Spleen (tissue), 11 donors: ENCODE measurements at regions not wholly inside any gene's neighbourhood (a gene's known extent, or its start where the extent isn't known, plus 50 kb on each side); places are given as distances from the start of the nearest gene placed in this dataset.

Experiments used
- DNase-seq: peaks from one replicate; pipeline ENCODE4 v3.0.0-alpha.2; 2020
- H3K27ac ChIP-seq, 8 donors: fragments of 200-600 bp; sonication (generic) in 7 of 8; 1 replicate in 4 of 8; 2 replicates in 4 of 8; pipeline versions ENCODE4 v1.5.0 to v1.8.0; 2016 to 2021; ENCODE audit warnings: inconsistent platforms in 4 of 8, mild to moderate bottlenecking in 4 of 8, moderate library complexity in 1 of 8
- H3K27me3 ChIP-seq, 7 donors: fragments of 200-600 bp; sonication (generic) in 6 of 7; replicated peaks in 1 of 7; 1 replicate in 4 of 7; 2 replicates in 3 of 7; pipeline versions ENCODE4 v1.5.0 to v1.8.0; 2016 to 2021; ENCODE audit warnings: inconsistent platforms in 3 of 7, mild to moderate bottlenecking in 1 of 7
- H3K36me3 ChIP-seq, 6 donors: fragments of 200-600 bp; sonication (generic) in 5 of 6; 1 replicate in 4 of 6; 2 replicates in 2 of 6; pipeline versions ENCODE4 v1.5.0 to v1.8.0; 2016 to 2021; ENCODE audit warnings: inconsistent platforms in 2 of 6
- H3K4me1 ChIP-seq, 6 donors: fragments of 200-600 bp; sonication (generic) in 5 of 6; 1 replicate in 3 of 6; 2 replicates in 3 of 6; pipeline versions ENCODE4 v1.5.0 to v1.8.0; 2016 to 2021; ENCODE audit warnings: inconsistent platforms in 3 of 6
- H3K4me3 ChIP-seq, 8 donors: fragments of 200-600 bp; sonication (generic) in 7 of 8; 1 replicate in 4 of 8; 2 replicates in 4 of 8; pipeline versions ENCODE4 v1.5.0 to v1.8.0; 2016 to 2021; ENCODE audit warnings: inconsistent platforms in 4 of 8, mild to moderate bottlenecking in 4 of 8, moderate library complexity in 2 of 8
- H3K9me3 ChIP-seq, 8 donors: fragments of 200-600 bp; sonication (generic) in 7 of 8; 1 replicate in 4 of 8; 2 replicates in 4 of 8; pipeline versions ENCODE4 v1.5.0 to v1.8.0; 2016 to 2021; ENCODE audit warnings: inconsistent platforms in 4 of 8
- CTCF ChIP-seq, 11 experiments: fragments of 200-600 bp in 7 of 11; fragments of 450-650 bp in 4 of 11; sonication (generic) in 4 of 11; IDR thresholded peaks in 8 of 11; conservative IDR thresholded peaks in 3 of 11; 1 replicate in 7 of 11; 2 replicates in 4 of 11; pipeline versions ENCODE4 v1.4.0 to v1.8.0; 2016 to 2021; ENCODE audit warnings: antibody characterized with exemption in 11 of 11, inconsistent platforms in 4 of 11, mild to moderate bottlenecking in 1 of 11
- POLR2A ChIP-seq, 3 donors: fragments of 450-650 bp; IDR thresholded peaks; one replicate each; pipeline ENCODE4 v1.5.1; 2017; ENCODE audit warnings: antibody characterized with exemption in 3 of 3, mild to moderate bottlenecking in 1 of 3
- POLR2AphosphoS5 ChIP-seq, 3 donors: sonication (generic); formaldehyde crosslinking; IDR thresholded peaks; one replicate each; pipeline ENCODE4 v1.5.1; 2017; ENCODE audit warnings: antibody characterized with exemption in 3 of 3
- WGBS, 5 donors: extraction: QIAGEN DNeasy Blood & Tissue Kit in 3 of 5; methylation state at CpG; one replicate each; pipeline versions ENCODE4 v1.1.5 to v1.1.7; 2013 to 2018; 5-methylcytosine and 5-hydroxymethylcytosine counted together
- intact Hi-C: fragments of 100-400 bp; cut with DNase I; formaldehyde crosslinking; loops from one replicate; pipeline ENCODE4 v1.15.0; 2023; ENCODE audit warnings: low total_unique reads
- donor health status: healthy with polysubstance abuse.
- donor health status: DM: no; HTN: no; CAD: no; lungs with moderate emphysema.
- donor health status: DM: no; HTN: no; CAD: no.
- donor health status: Bipolar disorder and iron deficiency.
- donor health status: healthy.
- donor health status: DM: no; HTN: no; CAD: no.
- donor health status: DM: yes; HTN: yes; CAD: no.

- peaks cover 0 to 10% (median 0%) of the 10 kb centered on the region in 7 donors for H3K27me3 ChIP-seq
- WGBS, 5 donors = 93 to 97% (median 94%) methylated on average over 2 of the region's 2 CpGs
- intact Hi-C loops = no loop called here
- no peak overlapping the region for H3K4me3 ChIP-seq
- H3K9me3 ChIP-seq = no peaks in the 10 kb centered on the region
- H3K36me3 ChIP-seq = no peaks in the 10 kb centered on the region
- no peak for TF ChIP-seq CTCF (IDR thresholded peaks at IDR 0.05 in 8 of 11, conservative IDR thresholded peaks at IDR 0.05 in 3 of 11)
- TF ChIP-seq POLR2A (IDR thresholded peaks at IDR 0.05) = no peak
- no peak for TF ChIP-seq POLR2AphosphoS5 (IDR thresholded peaks at IDR 0.05)
- no peak overlapping the region for H3K27ac ChIP-seq
- H3K4me1 ChIP-seq = no peaks in the 10 kb centered on the region
- DNase-seq = no peak
Observed at GRCh38 chr3:41060106-41060505, 139.2 kb upstream of the CTNNB1 start.

DNA sequence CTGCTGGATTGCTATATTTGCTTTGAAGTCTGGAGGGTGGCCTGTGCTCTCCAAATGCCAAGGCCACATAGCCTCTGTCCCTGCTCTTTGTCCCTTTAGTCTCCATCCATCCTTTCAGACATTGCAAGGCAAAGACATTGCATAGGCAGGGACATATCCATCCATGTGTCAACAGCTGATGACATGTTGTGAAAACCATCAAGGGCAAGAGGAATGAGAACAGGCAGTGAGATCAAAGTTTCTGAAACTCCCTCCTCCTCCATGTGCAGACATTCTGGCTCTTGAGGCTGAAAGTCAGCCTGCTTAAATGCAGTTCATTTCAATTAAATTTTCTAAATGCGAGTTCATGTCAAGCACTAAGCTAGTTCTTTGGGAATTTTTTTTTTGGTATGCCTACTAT lies 135.2 kb upstream of the CTNNB1 start:
- intact Hi-C loops = no loop called here
- H3K27me3 ChIP-seq = peaks cover 0 to 12% (median 0%) of the 10 kb centered on the region in 7 donors
- no peak overlapping the region for H3K27ac ChIP-seq
- H3K4me3 ChIP-seq = no peak overlapping the region
- H3K9me3 ChIP-seq = no peaks in the 10 kb centered on the region
- H3K36me3 ChIP-seq = no peaks in the 10 kb centered on the region
- no peak for DNase-seq
- TF ChIP-seq POLR2AphosphoS5 (IDR thresholded peaks at IDR 0.05) = no peak
- no peak for TF ChIP-seq POLR2A (IDR thresholded peaks at IDR 0.05)
- TF ChIP-seq CTCF (IDR thresholded peaks at IDR 0.05 in 8 of 11, conservative IDR thresholded peaks at IDR 0.05 in 3 of 11) = no peak
- no peaks in the 10 kb centered on the region for H3K4me1 ChIP-seq
- WGBS, 5 donors = 67 to 88% (median 81%) methylated on average over 1 of the region's 1 CpG

- Histone ChIP-seq H3K9me3 (no peaks in the 10 kb centered on the region), H3K27me3 (peaks cover 0 to 12% (median 0%) of the 10 kb centered on the region in 7 donors), H3K27ac (no peak overlapping the region), H3K4me3 (no peak overlapping the region), H3K36me3 (no peaks in the 10 kb centered on the region), H3K4me1 (no peaks in the 10 kb centered on the region)
- TF ChIP-seq POLR2A (IDR thresholded peaks at IDR 0.05) = no peak
- no peak for TF ChIP-seq POLR2AphosphoS5 (IDR thresholded peaks at IDR 0.05)
- no peak for TF ChIP-seq CTCF (IDR thresholded peaks at IDR 0.05 in 8 of 11, conservative IDR thresholded peaks at IDR 0.05 in 3 of 11)
- intact Hi-C loops = no loop called here
- no peak for DNase-seq
- 64 to 86% (median 66%) methylated on average over 2 of the region's 2 CpGs for WGBS, 5 donors
Observed at GRCh38 chr3:41064526-41064925, 134.8 kb upstream of the CTNNB1 start.

- H3K4me1 ChIP-seq = no peaks in the 10 kb centered on the region
- no peak for DNase-seq
- H3K9me3 ChIP-seq = no peaks in the 10 kb centered on the region
- H3K4me3 ChIP-seq = no peak overlapping the region
- TF ChIP-seq POLR2AphosphoS5 (IDR thresholded peaks at IDR 0.05) (no peak), CTCF (IDR thresholded peaks at IDR 0.05 in 8 of 11, conservative IDR thresholded peaks at IDR 0.05 in 3 of 11) (no peak), POLR2A (IDR thresholded peaks at IDR 0.05) (no peak)
- H3K36me3 ChIP-seq = no peaks in the 10 kb centered on the region
- no peak overlapping the region for H3K27ac ChIP-seq
- 75 to 96% (median 84%) methylated on average over 2 of the region's 2 CpGs for WGBS, 5 donors
- peaks cover 0 to 12% (median 0%) of the 10 kb centered on the region in 7 donors for H3K27me3 ChIP-seq
- intact Hi-C loops = no loop called here
Observed at GRCh38 chr3:41065340-41065739, 134.0 kb upstream of the CTNNB1 start.
